H9 (cell line): ENCODE measurements at regions not wholly inside any gene's neighbourhood (a gene's known extent, or its start where the extent isn't known, plus 50 kb on each side); places are given as distances from the start of the nearest gene placed in this dataset.

ENCODE experiments used
- DNase-seq: peaks from one replicate; pipeline ENCODE4 v3.0.0-alpha.2; 2017
- H2AFZ ChIP-seq: one replicate; pipeline ENCODE4 v1.6.1; 2013; ENCODE audit warnings: mild to moderate bottlenecking, low read length, control low read depth, moderate library complexity
- H2AK5ac ChIP-seq: 2 replicates; pipeline ENCODE4 v1.6.1; 2013; ENCODE audit warnings: low read length, control low read depth, mixed read lengths; ENCODE audit not compliant: insufficient read length
- H2BK120ac ChIP-seq: one replicate; pipeline ENCODE4 v1.6.1; 2013; ENCODE audit warnings: low read depth, mild to moderate bottlenecking, low read length, control low read depth, inconsistent platforms; ENCODE audit not compliant: poor library complexity, severe bottlenecking
- H2BK12ac ChIP-seq: 2 replicates; pipeline ENCODE4 v1.6.1; 2013; ENCODE audit warnings: low read length, control low read depth, mixed read lengths, low read depth; ENCODE audit not compliant: insufficient read length
- H2BK15ac ChIP-seq: 2 replicates; pipeline ENCODE4 v1.6.1; 2013; ENCODE audit warnings: low read depth, low read length, control low read depth
- H2BK20ac ChIP-seq: one replicate; pipeline ENCODE4 v1.6.1; 2013; ENCODE audit warnings: low read depth, mild to moderate bottlenecking, low read length, control low read depth, inconsistent platforms; ENCODE audit not compliant: poor library complexity, severe bottlenecking
- H2BK5ac ChIP-seq: 2 replicates; pipeline ENCODE4 v1.6.1; 2013; ENCODE audit warnings: low read length, control low read depth, mixed read lengths; ENCODE audit not compliant: insufficient read length
- H3K14ac ChIP-seq: 2 replicates; pipeline ENCODE4 v1.6.1; 2013; ENCODE audit warnings: low read length, control low read depth; ENCODE audit not compliant: insufficient read depth
- H3K18ac ChIP-seq: 2 replicates; pipeline ENCODE4 v1.6.1; 2013; ENCODE audit warnings: low read depth, mild to moderate bottlenecking, mixed read lengths, low read length, control low read depth; ENCODE audit not compliant: insufficient read length
- H3K23ac ChIP-seq: 2 replicates; pipeline ENCODE4 v1.6.1; 2013; ENCODE audit warnings: low read length, control low read depth, mixed read lengths, low read depth; ENCODE audit not compliant: insufficient read length
- H3K23me2 ChIP-seq: 2 replicates; pipeline ENCODE4 v1.6.1; 2013; ENCODE audit warnings: low read depth, mild to moderate bottlenecking, mixed read lengths, low read length, control low read depth; ENCODE audit not compliant: insufficient read length, poor library complexity, severe bottlenecking
- H3K27ac ChIP-seq: 2 replicates; pipeline ENCODE4 v1.5.1; 2013; ENCODE audit warnings: low read length, control low read depth, mixed read lengths, low read depth; ENCODE audit not compliant: insufficient read length
- H3K27me3 ChIP-seq: 2 replicates; pipeline ENCODE4 v1.6.1; 2013; ENCODE audit warnings: low read length, control low read depth, inconsistent platforms; ENCODE audit not compliant: insufficient read depth
- H3K4ac ChIP-seq: 2 replicates; pipeline ENCODE4 v1.6.1; 2013; ENCODE audit warnings: low read depth, mild to moderate bottlenecking, control low read depth, inconsistent platforms, low read length, moderate library complexity
- H3K4me1 ChIP-seq: 2 replicates; pipeline ENCODE4 v1.6.1; 2013; ENCODE audit warnings: low read length, control low read depth, inconsistent platforms; ENCODE audit not compliant: insufficient read depth
- H3K4me2 ChIP-seq: 2 replicates; pipeline ENCODE4 v1.6.1; 2013; ENCODE audit warnings: low read length, control low read depth, mixed read lengths; ENCODE audit not compliant: insufficient read length, insufficient read depth
- H3K56ac ChIP-seq: 2 replicates; pipeline ENCODE4 v1.6.1; 2013; ENCODE audit warnings: low read depth, mild to moderate bottlenecking, mixed read lengths, low read length, control low read depth; ENCODE audit not compliant: insufficient read length
- H3K79me1 ChIP-seq: 2 replicates; pipeline ENCODE4 v1.6.1; 2013; ENCODE audit warnings: low read depth, mild to moderate bottlenecking, moderate library complexity, low read length, control low read depth, inconsistent platforms; ENCODE audit not compliant: insufficient read depth, poor library complexity, severe bottlenecking
- H3K79me2 ChIP-seq: 2 replicates; pipeline ENCODE4 v1.6.1; 2013; ENCODE audit warnings: low read length, control low read depth, inconsistent platforms; ENCODE audit not compliant: insufficient read depth
- H3K9ac ChIP-seq: 2 replicates; pipeline ENCODE4 v1.6.1; 2013; ENCODE audit warnings: low read length, control low read depth, mixed read lengths; ENCODE audit not compliant: insufficient read length; ENCODE audit errors: extremely low read depth
- H3K9me3 ChIP-seq: one replicate; pipeline ENCODE4 v1.6.1; 2013; ENCODE audit warnings: low read depth, low read length, inconsistent platforms; ENCODE audit not compliant: control insufficient read depth
- H3T11ph ChIP-seq: one replicate; pipeline ENCODE4 v1.6.1; 2013; ENCODE audit warnings: mild to moderate bottlenecking, low read length, control low read depth, inconsistent platforms
- H4K20me1 ChIP-seq: one replicate; pipeline ENCODE4 v1.6.1; 2013; ENCODE audit not compliant: control insufficient read depth, insufficient read length, insufficient read depth
- H4K5ac ChIP-seq: 2 replicates; pipeline ENCODE4 v1.6.1; 2013; ENCODE audit warnings: low read depth, mild to moderate bottlenecking, mixed read lengths, low read length, control low read depth; ENCODE audit not compliant: insufficient read length
- H4K8ac ChIP-seq: replicated peaks from 2 replicates; pipeline ENCODE4 v1.6.1; 2013; ENCODE audit warnings: low read length, control low read depth, mixed read lengths, low read depth; ENCODE audit not compliant: insufficient read length
- H4K91ac ChIP-seq: 2 replicates; pipeline ENCODE4 v1.6.1; 2013; ENCODE audit warnings: low read depth, mild to moderate bottlenecking, moderate library complexity, mixed read lengths, low read length, control low read depth; ENCODE audit not compliant: insufficient read length
- H3K27ac Mint-ChIP-seq, 3 experiments: 2 replicates in 2 of 3; 3 replicates in 1 of 3; pipeline ENCODE4 v1.8.0; 2020 to 2021; ENCODE audit warnings: mixed read lengths in 3 of 3, mild to moderate bottlenecking in 1 of 3, moderate library complexity in 1 of 3
- H3K27me3 Mint-ChIP-seq: 2 replicates; pipeline ENCODE4 v1.8.0; 2021; ENCODE audit warnings: low read depth, mild to moderate bottlenecking, moderate library complexity, mixed read lengths
- H3K36me3 Mint-ChIP-seq, 3 experiments: 2 replicates in 2 of 3; 3 replicates in 1 of 3; pipeline ENCODE4 v1.8.0; 2020 to 2021; ENCODE audit warnings: low read depth in 3 of 3, mixed read lengths in 3 of 3; ENCODE audit not compliant: insufficient read depth in 1 of 3
- H3K4me1 Mint-ChIP-seq, 2 experiments: 2 replicates each; pipeline ENCODE4 v1.8.0; 2020; ENCODE audit warnings: mixed read lengths in 2 of 2
- H3K4me3 Mint-ChIP-seq, 2 experiments: 2 replicates in 1 of 2; 3 replicates in 1 of 2; pipeline ENCODE4 v1.8.0; 2020 to 2021; ENCODE audit warnings: mild to moderate bottlenecking in 2 of 2, mixed read lengths in 2 of 2, moderate library complexity in 1 of 2
- H3K9me3 Mint-ChIP-seq, 2 experiments: 2 replicates in 1 of 2; 3 replicates in 1 of 2; pipeline ENCODE4 v1.8.0; 2020; ENCODE audit warnings: mild to moderate bottlenecking in 2 of 2, mixed read lengths in 2 of 2, moderate library complexity in 1 of 2
- WGBS: extraction: QIAGEN DNeasy Blood & Tissue Kit; methylation state at CpG from one replicate; pipeline ENCODE4 v1.1.7; 2013; ENCODE audit warnings: missing lambda C conversion rate, low lambda C conversion rate, mixed read lengths; ENCODE audit not compliant: insufficient read length; ENCODE audit errors: extremely low coverage; 5-methylcytosine and 5-hydroxymethylcytosine counted together
- TF ChIP-seq, protein P1 (sequence below): fragments of 200-600 bp; sonication (generic); conservative IDR thresholded peaks from 3 replicates; pipeline ENCODE4 v1.8.0; 2021; ENCODE audit warnings: antibody characterized with exemption, mild to moderate bottlenecking

DNA sequence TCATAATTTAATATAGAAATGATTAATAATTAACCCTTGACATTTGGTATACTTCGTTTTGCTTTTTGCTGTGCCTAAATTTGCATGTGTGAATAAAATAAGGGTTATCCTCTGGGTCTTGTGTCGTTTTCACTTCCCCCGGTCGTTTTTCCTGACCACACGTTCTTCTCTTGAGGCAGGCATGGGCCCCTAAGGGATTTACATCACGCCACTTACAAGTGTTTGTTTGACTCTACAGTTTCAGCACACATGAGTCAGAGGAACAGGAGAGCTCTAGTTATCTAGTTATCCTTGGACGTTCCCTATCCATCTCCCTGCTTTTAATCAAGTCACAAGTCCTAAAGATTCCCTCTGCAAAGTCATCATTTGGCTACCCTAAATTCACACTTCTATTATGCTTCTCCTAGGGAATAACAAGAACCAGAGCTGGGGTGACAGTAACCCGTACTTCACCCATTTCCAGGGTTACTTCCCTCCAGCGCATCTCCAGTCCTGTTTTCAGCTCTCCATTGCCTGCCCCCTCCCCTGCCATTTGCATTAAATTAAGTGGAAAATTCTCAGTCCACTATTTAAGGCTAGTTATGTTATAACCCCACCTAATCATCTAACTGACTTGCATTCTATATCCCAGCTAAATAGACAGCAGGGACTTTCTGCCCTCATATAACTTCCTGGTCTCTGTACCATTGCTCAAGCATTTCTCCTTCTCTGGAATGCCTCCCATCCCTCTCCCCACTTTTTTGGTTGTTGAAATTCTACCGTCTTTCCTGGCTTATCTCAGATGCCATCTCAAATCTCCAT lies 206.9 kb downstream of the PTEN start:
- no peak overlapping the region for H3K18ac ChIP-seq
- H3K27me3 ChIP-seq: no peaks in the 10 kb centered on the region
- H2AK5ac ChIP-seq: no peak overlapping the region
- H2BK120ac ChIP-seq: no peak overlapping the region
- H3K9ac ChIP-seq: no peak overlapping the region
- no peak overlapping the region for H2BK12ac ChIP-seq
- H3K9me3 ChIP-seq: no peaks in the 10 kb centered on the region
- no peaks in the 10 kb centered on the region for H3K4me1 ChIP-seq
- H4K8ac ChIP-seq: no peak overlapping the region
- H3K27ac ChIP-seq: no peak overlapping the region
- no CpG with 5 or more reads among the region's 10 CpGs for WGBS
- no peak overlapping the region for H3K23ac ChIP-seq
- Mint-ChIP-seq H3K36me3 (no peaks in the 10 kb centered on the region), H3K27me3 (no peaks in the 10 kb centered on the region), H3K27ac (no peak overlapping the region), H3K4me3 (no peak overlapping the region), H3K9me3 (no peaks in the 10 kb centered on the region), H3K4me1 (no peaks in the 10 kb centered on the region)
- no peak overlapping the region for H4K91ac ChIP-seq
- H4K20me1 ChIP-seq: no peaks in the 10 kb centered on the region
- no peak overlapping the region for H2BK5ac ChIP-seq
- H3K56ac ChIP-seq: no peak overlapping the region
- H2AFZ ChIP-seq: no peak overlapping the region
- no peak overlapping the region for H3K4ac ChIP-seq
- no peaks in the 10 kb centered on the region for H3K79me2 ChIP-seq
- no peaks in the 10 kb centered on the region for H3K79me1 ChIP-seq
- TF ChIP-seq, protein P1, sequence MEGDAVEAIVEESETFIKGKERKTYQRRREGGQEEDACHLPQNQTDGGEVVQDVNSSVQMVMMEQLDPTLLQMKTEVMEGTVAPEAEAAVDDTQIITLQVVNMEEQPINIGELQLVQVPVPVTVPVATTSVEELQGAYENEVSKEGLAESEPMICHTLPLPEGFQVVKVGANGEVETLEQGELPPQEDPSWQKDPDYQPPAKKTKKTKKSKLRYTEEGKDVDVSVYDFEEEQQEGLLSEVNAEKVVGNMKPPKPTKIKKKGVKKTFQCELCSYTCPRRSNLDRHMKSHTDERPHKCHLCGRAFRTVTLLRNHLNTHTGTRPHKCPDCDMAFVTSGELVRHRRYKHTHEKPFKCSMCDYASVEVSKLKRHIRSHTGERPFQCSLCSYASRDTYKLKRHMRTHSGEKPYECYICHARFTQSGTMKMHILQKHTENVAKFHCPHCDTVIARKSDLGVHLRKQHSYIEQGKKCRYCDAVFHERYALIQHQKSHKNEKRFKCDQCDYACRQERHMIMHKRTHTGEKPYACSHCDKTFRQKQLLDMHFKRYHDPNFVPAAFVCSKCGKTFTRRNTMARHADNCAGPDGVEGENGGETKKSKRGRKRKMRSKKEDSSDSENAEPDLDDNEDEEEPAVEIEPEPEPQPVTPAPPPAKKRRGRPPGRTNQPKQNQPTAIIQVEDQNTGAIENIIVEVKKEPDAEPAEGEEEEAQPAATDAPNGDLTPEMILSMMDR: no peak
- H3K4me2 ChIP-seq: no peak overlapping the region
- no peak overlapping the region for H2BK20ac ChIP-seq
- DNase-seq: no peak
- no peak overlapping the region for H2BK15ac ChIP-seq
- H3T11ph ChIP-seq: no peak overlapping the region
- no peaks in the 10 kb centered on the region for H3K23me2 ChIP-seq
- H3K14ac ChIP-seq: no peak overlapping the region
- H4K5ac ChIP-seq: no peak overlapping the region
